Femur (tissue), 1 donor: ENCODE measurements at regions not wholly inside any gene's neighbourhood (a gene's known extent, or its start where the extent isn't known, plus 50 kb on each side); places are given as distances from the start of the nearest gene placed in this dataset.

Experiments used
- DNase-seq: peaks from one replicate; pipeline ENCODE4 v3.0.0-alpha.2; 2017

DNA sequence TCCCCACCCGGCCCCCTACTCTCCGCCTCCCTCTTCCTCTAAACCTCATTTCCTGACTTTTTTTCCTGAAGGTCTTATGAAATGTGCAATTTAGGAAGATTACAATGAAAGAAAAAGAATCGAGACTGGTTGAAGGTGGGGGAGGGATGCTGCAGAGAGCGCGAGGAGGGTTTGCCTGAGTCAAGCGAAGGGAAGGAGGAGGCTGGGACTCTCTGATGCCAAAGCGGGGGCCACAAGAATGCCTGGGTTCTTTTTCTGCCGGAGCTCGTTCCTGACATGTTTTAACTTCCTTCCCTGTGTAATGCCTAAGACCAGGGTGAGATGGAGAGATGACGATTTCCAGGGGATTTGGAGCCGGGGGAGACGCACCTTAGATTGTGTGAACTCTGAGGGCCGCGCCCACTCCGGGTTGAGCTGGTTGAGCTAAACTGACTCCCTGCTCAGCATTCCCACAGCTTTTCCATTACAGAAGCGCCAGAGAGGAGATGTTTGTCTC lies 270.5 kb upstream of the SORL1-AS1 start:
- peak; percentile 61 for DNase-seq

DNA sequence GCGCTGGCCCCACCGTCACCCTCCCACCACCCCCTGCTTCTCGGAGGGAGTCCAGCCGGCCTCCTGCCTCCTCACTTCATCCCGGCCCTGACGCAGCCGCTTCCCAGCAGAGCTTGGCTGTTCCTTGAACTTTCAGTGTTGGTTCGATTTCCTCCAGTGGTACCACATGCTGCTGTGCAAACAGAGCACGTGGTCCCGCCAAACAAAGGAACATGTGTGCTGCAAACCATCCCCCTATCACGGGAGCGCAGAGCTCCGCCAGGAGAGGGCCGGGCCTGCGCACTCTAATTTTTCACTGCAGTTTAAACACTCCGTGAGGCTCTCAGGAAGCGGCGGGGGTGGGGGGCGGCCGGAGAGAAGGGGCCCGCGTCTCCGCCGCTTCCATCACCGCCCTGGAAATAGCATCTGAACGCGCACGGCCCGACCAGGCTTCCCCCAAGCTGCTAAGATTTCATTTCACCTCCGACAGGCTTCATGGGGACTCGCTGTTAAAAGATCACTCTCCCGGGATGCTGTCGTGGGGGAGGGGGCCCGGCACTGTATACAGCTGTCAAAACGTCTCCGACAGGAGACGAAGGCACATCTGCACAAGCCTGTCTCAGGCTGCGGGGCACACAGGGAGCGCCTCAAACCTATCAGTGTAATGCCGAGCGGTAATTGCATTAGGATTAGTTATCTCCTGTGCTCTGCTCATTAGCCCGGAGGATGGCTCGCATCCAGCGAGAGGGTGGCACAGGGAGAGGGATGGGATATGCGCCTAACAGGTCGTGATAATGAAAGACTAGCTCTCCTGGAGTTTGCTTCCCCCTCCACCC lies 269.9 kb upstream of the SORL1-AS1 start:
- peak; percentile 94 for DNase-seq

DNA sequence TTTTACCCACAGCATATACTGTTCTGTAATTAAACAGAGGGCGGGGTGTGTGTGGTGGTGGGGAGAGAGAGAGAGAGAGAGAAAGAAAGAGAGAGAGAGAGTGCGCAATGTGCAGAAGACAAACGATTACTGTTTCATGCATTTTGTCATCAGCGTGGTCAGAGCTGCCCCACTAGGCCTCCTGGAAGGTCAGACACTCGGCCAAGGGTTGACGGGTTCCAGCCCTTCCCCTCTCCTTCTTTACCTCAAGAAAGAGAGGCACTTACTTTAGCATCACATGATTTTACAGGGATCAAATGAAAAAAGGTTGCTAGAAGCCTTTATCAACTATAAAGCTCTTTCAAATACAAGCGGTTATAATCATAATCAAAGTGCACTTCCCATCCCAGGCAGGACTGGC lies 269.2 kb upstream of the SORL1-AS1 start:
- no peak for DNase-seq

DNA sequence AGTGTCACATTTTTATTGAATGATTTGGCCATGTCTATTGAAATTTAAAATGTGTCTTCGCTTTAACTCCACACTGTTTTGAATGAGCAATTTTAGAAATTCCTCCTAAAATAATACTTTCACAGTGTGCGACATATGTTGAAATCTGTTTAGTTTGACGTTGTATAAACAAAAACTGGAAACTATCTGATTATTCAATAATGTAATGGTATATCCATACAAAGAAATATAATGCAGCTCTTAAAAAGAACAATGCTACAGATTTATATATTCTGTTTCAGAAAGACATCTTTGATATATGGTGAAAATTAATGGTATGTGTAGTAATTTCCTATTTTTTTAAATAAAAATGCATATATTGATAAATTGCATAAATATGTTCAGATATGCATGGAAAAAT lies 268.7 kb upstream of the SORL1-AS1 start:
- no peak for DNase-seq

DNA sequence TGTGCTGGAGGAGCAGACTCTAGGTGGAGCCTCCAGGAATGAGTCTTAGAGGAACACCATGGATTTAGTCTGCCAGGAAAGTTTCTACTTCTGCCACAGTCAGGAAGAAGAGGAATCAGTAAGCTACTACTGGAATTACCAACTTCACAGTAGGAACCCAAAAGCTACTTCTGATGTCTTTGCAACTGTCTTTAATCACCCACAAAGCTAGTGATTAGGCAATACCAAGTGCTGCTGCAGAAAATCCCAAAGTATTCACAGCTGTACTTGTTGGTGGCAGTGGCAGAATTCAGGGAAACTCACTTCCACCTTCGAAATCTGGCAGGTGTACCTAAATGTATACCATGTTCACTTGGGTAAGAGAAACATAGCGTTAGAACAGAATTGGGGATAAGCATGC lies 264.5 kb upstream of the SORL1-AS1 start:
- DNase-seq: no peak

DNA sequence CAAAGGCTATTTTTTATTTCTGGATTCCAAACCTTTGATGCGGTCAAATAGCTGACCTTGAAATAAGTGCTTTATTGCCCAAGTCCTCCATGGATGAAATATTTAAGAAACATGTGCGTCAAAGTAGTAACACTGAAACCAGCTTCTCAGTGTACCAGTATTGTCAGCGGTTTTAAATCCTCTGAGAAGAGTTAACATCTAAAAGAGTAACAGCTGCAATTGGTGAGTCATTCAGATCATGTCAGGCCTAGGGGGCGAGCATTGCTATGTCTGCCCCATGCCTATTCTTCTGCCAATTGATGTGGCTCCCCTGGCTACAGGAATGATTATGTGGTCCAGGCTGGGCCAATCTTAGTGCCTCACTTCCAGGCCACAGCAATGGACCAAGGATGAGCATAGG lies 263.3 kb upstream of the SORL1-AS1 start:
- peak; percentile 24 for DNase-seq

DNA sequence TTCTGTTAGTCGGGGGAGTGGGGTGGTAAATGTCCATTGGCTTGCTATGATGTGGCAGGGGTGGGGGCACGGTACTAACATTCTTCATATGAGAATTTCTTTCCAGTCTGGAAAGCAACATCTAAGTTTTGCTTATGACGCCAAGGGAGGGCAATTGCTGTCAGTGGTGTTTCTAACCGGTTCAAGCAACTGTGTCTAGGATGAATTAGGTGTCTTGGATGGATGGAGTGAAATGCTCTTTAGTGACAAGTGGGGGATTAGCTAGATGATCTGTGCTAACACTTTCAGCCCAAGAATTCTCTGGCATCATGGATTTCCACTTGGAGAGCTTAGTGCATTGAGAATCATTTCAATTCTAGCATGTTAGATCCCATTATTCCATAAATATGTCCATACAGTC lies 262.6 kb upstream of the SORL1-AS1 start:
- DNase-seq: peak; percentile 37

DNA sequence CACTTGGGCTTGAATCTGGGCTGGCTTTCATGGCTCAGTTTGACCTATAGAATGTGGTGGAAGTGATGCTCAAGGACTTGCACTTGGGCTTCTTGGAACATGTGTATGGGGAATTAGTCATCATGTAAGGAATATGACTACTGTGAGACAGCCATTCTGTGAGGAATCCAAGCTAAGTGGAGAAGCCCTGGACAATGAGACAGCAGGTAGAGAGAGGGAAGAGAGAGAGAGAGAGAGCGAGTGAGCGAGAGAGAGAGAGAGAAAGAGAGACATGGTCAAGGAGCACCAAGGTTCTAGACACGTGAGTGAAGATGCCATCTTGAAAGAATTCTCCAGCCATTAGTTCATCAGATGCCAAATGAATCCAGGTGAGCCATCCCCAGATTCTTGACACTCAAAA lies 261.6 kb upstream of the SORL1-AS1 start:
- DNase-seq: no peak

DNA sequence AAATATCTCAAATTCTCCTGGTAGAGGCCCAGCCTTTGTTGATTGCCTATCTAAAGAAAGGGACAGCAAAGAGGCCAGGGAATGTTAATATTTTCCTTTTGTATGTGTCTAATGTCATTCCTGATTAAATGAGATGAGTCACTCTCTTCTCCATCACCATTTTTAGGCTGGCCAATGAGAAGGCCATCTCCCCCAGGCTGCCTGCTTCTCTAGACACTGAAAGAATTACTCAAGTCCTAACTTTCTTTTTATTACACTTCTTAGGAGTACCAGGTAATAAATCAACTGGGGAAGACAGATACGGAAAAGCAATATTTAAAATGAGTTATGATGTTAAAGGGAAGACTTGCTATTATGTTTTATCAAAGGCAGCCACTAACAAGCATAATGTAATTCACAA lies 259.2 kb upstream of the SORL1-AS1 start:
- DNase-seq: no peak

DNA sequence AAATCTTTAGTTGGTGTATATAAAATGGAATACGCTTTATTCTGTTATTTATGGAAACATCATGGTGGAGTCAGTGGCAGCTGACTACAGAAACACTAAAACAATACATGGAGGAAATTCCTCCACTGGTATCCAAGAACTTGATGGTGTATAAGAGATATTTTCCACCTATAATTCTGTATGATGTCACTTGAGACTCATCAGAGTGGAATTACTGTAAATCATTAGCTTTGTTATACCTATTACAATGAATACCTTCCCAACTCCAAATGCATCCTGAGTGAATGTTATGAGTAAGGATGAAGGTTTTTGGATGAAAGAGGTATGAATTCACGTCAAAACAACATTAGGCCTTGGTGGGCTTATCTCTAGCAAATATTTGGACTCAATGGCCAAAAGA lies 258.5 kb upstream of the SORL1-AS1 start:
- DNase-seq: no peak

DNA sequence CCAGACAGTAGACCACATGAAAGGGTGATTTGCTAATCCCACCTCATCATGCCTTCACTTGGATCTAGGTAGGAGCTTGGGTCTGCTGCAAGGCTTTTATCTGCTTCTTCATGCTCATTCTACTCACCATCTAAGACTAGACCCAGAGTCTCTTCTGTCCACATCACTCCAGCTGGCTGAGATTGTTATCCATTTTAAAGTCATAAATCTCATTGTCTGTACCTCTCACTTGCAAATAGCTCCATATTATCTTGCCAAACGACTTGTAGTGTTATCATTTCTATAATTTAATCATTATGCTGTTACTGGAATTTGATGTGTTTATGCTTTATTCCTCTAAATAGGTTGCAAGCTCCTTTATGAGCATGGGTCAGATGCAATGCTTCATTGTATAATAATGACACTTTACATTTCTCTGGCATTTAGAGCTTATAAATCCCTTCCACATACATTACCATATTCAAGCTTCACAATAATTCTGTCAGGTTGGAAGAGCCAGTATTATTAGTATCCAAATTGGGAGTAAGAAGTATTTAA lies 254.2 kb upstream of the SORL1-AS1 start:
- no peak for DNase-seq

DNA sequence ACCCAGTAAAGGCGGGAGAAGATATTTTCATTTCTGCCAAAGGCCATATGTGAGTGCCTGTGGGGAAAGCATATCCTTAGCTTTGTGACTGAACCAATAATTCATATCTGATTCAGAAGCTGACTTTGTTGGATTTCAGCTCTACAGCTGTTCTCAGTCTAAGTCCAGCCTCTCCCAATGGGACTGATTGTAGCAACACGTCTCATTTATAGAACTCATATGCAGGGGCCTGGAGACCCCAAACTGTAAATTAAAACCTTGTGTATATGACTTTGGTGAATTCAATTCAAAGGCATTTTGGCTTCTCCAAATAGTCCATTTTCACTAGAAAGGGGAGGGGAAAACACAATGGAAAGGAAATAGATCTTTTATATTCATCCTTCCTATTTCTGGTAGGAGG lies 250.4 kb upstream of the SORL1-AS1 start:
- no peak for DNase-seq

DNA sequence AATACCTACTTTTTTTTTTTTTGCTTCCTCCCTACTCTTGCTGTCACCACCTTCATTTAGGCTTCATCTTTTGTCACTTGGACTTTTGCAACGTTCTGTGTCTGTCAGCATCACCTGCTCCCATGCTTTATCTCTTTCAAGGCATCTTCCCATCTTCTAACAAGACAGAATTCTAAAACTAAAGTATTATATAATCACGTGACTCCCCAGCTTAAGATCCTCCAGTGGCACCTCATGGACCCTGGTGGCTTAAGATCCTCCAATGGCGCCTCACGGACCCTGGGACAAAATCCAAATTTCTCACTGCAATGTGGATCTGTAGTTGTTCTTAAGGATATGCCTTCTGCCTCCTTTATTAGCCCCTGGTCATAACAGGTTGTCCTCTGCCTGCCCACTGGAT lies 248.2 kb upstream of the SORL1-AS1 start:
- no peak for DNase-seq

DNA sequence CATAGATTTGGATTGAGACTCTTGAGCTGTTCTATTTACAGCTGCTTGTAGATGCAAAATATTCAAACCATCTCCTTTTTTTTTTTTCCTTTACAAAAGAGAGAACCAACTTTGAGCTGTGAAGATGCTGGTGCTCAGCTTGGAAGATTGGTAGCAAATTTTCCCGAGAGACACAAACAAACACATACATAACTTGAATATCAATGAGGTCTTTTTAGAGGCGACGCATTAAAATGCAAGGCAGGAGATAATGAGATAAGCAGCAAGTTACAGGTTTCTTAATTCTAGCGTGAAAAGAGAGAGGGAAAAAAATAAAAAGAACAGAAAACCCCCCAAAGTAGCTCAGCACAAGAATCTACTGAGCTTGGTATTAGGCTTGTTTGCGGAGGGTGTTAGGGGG lies 247.0 kb upstream of the SORL1-AS1 start:
- DNase-seq: no peak

DNA sequence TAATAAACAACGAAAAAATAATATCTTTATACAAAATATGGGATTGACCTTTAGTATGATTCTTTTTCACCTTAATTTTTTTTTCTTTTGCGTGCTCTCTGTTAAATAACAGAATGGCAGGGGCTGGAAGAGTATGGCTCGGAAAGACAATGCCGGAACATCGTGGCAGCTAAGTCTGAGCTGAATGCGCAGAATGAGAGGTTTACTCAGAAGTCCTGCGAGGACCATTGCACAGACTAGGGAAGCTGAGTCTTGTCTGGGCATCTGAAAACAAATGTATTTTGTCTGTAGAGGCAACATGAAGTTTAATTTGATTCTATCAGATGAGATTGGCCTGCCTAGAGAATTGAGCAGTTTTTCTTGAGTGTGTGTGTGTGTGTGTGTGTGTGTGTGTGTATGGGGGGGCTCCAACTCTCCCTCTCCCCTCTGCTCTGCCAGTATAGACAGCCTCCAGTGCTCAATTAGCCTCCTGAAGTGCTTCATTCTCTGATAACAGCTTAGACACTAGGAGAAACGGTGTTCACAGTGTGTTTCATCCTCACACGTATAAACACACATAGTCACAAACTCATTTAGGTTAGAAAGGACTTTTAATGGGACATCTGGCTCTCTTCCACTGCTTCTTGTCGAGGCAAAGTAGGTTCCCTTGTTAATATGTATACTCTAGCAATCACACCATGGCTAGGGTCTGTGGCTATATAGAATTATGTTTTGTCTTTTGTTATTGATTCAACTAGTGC lies 244.3 kb upstream of the SORL1-AS1 start:
- DNase-seq: no peak

DNA sequence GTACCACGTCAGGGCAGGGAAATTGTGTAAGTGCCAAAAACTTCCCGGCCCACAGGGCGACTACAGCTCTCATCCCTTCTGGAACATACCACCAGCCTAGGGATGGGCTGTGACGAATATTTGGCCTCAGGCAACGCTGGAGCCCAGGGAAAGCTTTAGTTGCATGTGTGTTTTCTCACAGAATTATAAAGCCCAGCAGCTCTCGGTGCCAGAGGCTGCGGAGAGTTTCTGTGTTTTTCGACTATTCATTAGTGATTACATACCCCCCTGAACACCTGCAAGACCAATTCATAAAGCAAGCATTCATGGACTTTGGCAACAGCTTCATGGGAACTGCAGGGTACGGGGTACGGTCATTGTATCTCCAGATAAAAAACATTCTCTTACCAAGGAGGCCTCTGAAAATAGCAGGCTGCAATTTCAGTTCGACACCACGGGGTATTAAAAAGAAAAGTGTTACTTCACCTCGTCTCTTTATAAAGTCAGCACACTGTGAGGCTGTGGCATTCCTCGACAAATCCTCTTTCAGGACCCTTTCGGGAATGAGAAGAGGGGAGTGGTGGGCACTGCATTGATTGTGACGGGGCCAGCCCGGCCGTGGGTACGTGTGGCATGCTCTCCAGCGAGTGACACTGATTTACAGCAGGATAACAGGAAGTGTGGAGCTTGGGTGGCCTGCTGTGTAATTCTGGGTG lies 243.6 kb upstream of the SORL1-AS1 start:
- peak; percentile 62 for DNase-seq

DNA sequence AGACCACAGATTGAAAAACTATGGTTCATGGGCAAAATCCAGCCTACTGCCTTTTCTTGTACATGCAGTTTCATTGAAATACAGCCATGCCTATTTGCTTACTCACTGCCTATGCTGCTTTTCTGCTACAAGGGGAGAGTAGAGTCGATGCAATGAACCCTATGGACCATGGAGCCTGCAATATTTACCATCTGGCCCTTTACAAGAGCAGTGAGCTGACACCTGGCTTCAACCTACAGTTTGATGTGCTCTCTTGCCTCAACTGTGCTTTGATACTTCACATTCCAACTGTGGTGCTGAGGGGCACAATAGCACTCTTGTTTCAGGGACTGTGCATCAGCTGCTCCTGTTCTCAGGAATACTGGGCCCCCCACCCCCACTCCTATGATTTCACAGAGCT lies 239.5 kb upstream of the SORL1-AS1 start:
- DNase-seq: no peak

DNA sequence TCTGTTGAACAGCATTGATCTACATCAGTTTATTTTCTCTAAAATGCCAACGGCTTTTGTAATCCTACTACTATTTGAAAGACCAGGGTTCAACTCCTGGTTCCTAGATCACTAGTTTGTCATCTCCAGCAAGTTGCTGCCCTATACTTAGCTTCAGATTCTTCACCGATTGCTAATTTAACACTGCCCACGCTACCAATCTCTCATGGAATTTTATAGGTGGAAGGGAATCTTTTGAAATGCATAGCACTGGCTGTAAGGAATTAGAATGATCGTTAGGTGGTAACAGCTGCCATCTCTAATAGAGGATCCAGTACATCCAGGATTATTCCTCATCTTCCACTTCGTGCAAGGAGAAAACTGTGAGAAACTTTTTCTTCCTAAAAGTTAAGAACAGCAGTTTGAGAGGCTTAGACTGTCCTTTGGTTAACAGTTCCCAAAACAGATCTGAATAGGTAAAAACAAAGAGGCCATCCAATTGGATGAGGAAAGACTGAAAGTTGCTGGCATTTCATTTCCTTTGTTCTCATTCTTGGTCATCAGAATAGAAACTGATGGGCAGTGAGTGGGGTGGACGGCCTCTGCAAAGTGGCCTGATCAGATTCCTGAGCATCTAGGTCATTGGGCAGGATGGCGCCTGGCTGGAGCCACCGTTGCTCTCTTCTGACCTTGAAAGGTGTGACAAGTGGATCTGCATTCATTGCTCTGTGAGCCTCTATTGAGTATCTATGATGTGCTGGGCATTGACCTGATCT lies 236.3 kb upstream of the SORL1-AS1 start:
- DNase-seq: no peak

DNA sequence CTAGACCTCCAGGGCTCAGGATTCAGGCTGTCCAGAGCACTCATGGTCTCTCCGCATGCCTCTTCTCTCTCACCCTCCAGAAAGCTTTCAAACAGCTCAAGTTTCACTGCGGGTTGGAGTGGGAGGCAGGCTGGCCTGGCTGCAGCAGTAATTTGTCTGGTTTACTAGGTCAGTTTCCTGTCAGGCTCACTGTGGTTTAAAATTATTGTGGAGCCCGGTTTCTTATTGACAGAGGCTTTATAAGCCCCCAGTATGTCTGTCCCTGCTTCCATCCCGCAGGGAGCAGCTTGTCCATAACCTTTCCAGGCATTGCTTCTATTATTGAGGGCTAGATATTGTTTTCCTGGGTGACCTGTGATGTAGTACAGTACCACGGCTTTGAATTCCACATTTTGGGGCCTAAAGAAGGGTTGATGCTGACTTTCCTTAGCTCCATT lies 235.3 kb upstream of the SORL1-AS1 start:
- peak; percentile 84 for DNase-seq

DNA sequence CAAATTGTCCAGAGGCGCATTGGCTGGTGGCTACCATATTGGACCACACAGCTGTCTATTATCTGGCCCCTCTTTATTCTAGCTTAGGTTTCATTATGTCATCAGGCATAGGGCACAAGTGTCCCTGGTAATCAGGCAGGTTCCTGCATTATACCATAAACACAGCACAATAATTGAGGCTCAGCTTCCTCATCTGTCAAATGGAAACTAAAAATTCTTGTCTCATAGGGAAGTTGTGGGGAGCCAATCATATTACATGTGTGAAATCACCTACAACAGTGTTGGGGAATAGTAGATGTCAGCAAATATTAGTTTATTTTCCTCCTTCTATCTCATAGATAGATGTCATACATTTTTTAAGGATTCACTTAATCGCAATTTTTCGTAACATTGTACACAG lies 231.0 kb upstream of the SORL1-AS1 start:
- no peak for DNase-seq
